ENCODE measurements at regions not wholly inside any gene's neighbourhood (a gene's known extent, or its start where the extent isn't known, plus 50 kb on each side); places are given as distances from the start of the nearest gene placed in this dataset.
"Not testable (repeated sequence)": the region's sequence is repeated elsewhere in the genome, so short reads cannot be mapped to it uniquely, and the experiment has no call there.

GRCh38 chr6:93829757-93830156 is 410.4 kb upstream of the EPHA7 start:
- H3K36me3 ChIP-seq (replicated peaks in 1 of 2); H3K4me1 ChIP-seq (replicated peaks in 1 of 2); H3K27ac ChIP-seq; intact Hi-C loops (cut with DNase I); H3K27me3 ChIP-seq; DNase-seq; H3K4me3 ChIP-seq; H3K9me3 ChIP-seq (replicated peaks in 1 of 3): not testable (repeated sequence)

GRCh38 chr6:93829009-93829408 is 409.6 kb upstream of the EPHA7 start:
- 82 to 85% (median 84%) methylated on average over 1 of the region's 1 CpG for WGBS, 4 donors
- Histone ChIP-seq H3K4me1 (replicated peaks in 1 of 2) (no peaks in the 10 kb centered on the region), H3K27me3 (no peaks in the 10 kb centered on the region), H3K27ac (no peak overlapping the region), H3K9me3 (replicated peaks in 1 of 3) (no peaks in the 10 kb centered on the region), H3K4me3 (no peak overlapping the region), H3K36me3 (replicated peaks in 1 of 2) (no peaks in the 10 kb centered on the region)
- DNase-seq, result no peak
- intact Hi-C loops (cut with DNase I), result no loop called here
- no peak for TF ChIP-seq CTCF (IDR thresholded peaks at IDR 0.05)
- TF ChIP-seq POLR2A (IDR thresholded peaks at IDR 0.05), result no peak

GRCh38 chr6:93828553-93828952 is 409.2 kb upstream of the EPHA7 start:
- Histone ChIP-seq H3K27me3 (no peaks in the 10 kb centered on the region), H3K27ac (no peak overlapping the region), H3K4me1 (replicated peaks in 1 of 2) (no peaks in the 10 kb centered on the region), H3K36me3 (replicated peaks in 1 of 2) (no peaks in the 10 kb centered on the region), H3K9me3 (replicated peaks in 1 of 3) (no peaks in the 10 kb centered on the region), H3K4me3 (no peak overlapping the region)
- DNase-seq, result no peak
- WGBS, 4 donors, result 67 to 79% (median 70%) methylated on average over 2 of the region's 2 CpGs
- intact Hi-C loops (cut with DNase I), result no loop called here
- TF ChIP-seq CTCF (IDR thresholded peaks at IDR 0.05) (no peak), POLR2A (IDR thresholded peaks at IDR 0.05) (no peak)

GRCh38 chr6:93827728-93828127 is 408.4 kb upstream of the EPHA7 start:
- Histone ChIP-seq H3K36me3 (replicated peaks in 1 of 2) (no peaks in the 10 kb centered on the region), H3K4me3 (no peak overlapping the region), H3K27me3 (no peaks in the 10 kb centered on the region), H3K4me1 (replicated peaks in 1 of 2) (no peaks in the 10 kb centered on the region), H3K27ac (no peak overlapping the region), H3K9me3 (replicated peaks in 1 of 3) (no peaks in the 10 kb centered on the region)
- TF ChIP-seq CTCF (IDR thresholded peaks at IDR 0.05) (no peak), POLR2A (IDR thresholded peaks at IDR 0.05) (no peak)
- WGBS, 4 donors, result 80 to 90% (median 83%) methylated on average over 1 of the region's 1 CpG
- intact Hi-C loops (cut with DNase I), result no loop called here
- no peak for DNase-seq

- no peak for DNase-seq
Measured at GRCh38 chr6:93825950-93826349, 406.6 kb upstream of the EPHA7 start.

More at GRCh38 chr6:93825950-93826349, 406.6 kb upstream of the EPHA7 start:
- intact Hi-C loops (cut with DNase I), result no loop called here
- Histone ChIP-seq H3K27me3 (no peaks in the 10 kb centered on the region), H3K4me3 (no peak overlapping the region), H3K36me3 (replicated peaks in 1 of 2) (no peaks in the 10 kb centered on the region), H3K4me1 (replicated peaks in 1 of 2) (no peaks in the 10 kb centered on the region), H3K9me3 (replicated peaks in 1 of 3) (no peaks in the 10 kb centered on the region), H3K27ac (no peak overlapping the region)
- TF ChIP-seq CTCF (IDR thresholded peaks at IDR 0.05), result no peak
- no peak for TF ChIP-seq POLR2A (IDR thresholded peaks at IDR 0.05)

Measured in adrenal gland (tissue), 9 donors.